Sigmoid colon (tissue), 6 donors: ENCODE measurements at regions not wholly inside any gene's neighbourhood (a gene's known extent, or its start where the extent isn't known, plus 50 kb on each side); places are given as distances from the start of the nearest gene placed in this dataset.

Experiments used
- DNase-seq: peaks from one replicate; pipeline ENCODE4 v3.0.0-alpha.2; 2019
- H3K27ac ChIP-seq, 4 donors: fragments of 200-600 bp; sonication (generic); one replicate each; pipeline ENCODE4 v1.5.1; 2016 to 2019; ENCODE audit warnings: mild to moderate bottlenecking in 1 of 4
- H3K27me3 ChIP-seq, 3 donors: fragments of 200-600 bp; sonication (generic); one replicate each; pipeline ENCODE4 v1.5.1; 2019; ENCODE audit warnings: mild to moderate bottlenecking in 1 of 3
- H3K36me3 ChIP-seq, 4 donors: fragments of 200-600 bp; sonication (generic); one replicate each; pipeline ENCODE4 v1.5.1; 2016 to 2019
- H3K4me1 ChIP-seq, 4 donors: fragments of 200-600 bp; sonication (generic); one replicate each; pipeline ENCODE4 v1.5.1; 2017 to 2019
- H3K4me3 ChIP-seq, 4 donors: fragments of 200-600 bp; sonication (generic); one replicate each; pipeline ENCODE4 v1.5.1; 2017 to 2019; ENCODE audit warnings: mild to moderate bottlenecking in 2 of 4, moderate library complexity in 1 of 4
- H3K9me3 ChIP-seq, 4 donors: fragments of 200-600 bp in 3 of 4; sonication (generic) in 3 of 4; one replicate each; pipeline versions ENCODE4 v1.5.1 to v1.6.1; 2013 to 2019
- CTCF ChIP-seq, 4 experiments: fragments of 450-650 bp in 3 of 4; fragments of 200-600 bp in 1 of 4; IDR thresholded peaks; one replicate each; pipeline ENCODE4 v1.5.1; 2016 to 2019; ENCODE audit warnings: antibody characterized with exemption in 4 of 4, mild to moderate bottlenecking in 3 of 4, moderate library complexity in 2 of 4
- EP300 ChIP-seq, 4 donors: sonication (generic); formaldehyde crosslinking; IDR thresholded peaks; one replicate each; pipeline ENCODE4 v1.6.1; 2017; ENCODE audit warnings: antibody characterized with exemption in 4 of 4
- POLR2A ChIP-seq, 2 donors: fragments of 450-650 bp; IDR thresholded peaks; one replicate each; pipeline ENCODE4 v1.6.1; 2016; ENCODE audit warnings: antibody characterized with exemption in 2 of 2, mild to moderate bottlenecking in 2 of 2, moderate library complexity in 2 of 2
- POLR2AphosphoS5 ChIP-seq, 4 donors: sonication (generic); formaldehyde crosslinking; IDR thresholded peaks; one replicate each; pipeline ENCODE4 v1.6.1; 2017; ENCODE audit warnings: antibody characterized with exemption in 4 of 4
- WGBS, 2 donors: extraction: QIAGEN DNeasy Blood & Tissue Kit; methylation state at CpG; one replicate each; pipeline ENCODE4 v1.1.7; 2013; 5-methylcytosine and 5-hydroxymethylcytosine counted together
- intact Hi-C: fragments of 100-400 bp; cut with DNase I; formaldehyde crosslinking; loops from one replicate; pipeline ENCODE4 v1.15.1; 2023
- donor health status: healthy with polysubstance abuse.
- donor health status: healthy.

- Histone ChIP-seq H3K4me3 (no peak overlapping the region), H3K27ac (no peak overlapping the region), H3K4me1 (peaks cover 0 to 23% (median 20%) of the 10 kb centered on the region in 4 donors), H3K27me3 (no peaks in the 10 kb centered on the region), H3K36me3 (no peaks in the 10 kb centered on the region), H3K9me3 (no peaks in the 10 kb centered on the region)
- 93% methylated on average over 11 of the region's 11 CpGs for WGBS, 2 donors
- TF ChIP-seq POLR2A (IDR thresholded peaks at IDR 0.05) (no peak), CTCF (IDR thresholded peaks at IDR 0.05) (no peak), POLR2AphosphoS5 (IDR thresholded peaks at IDR 0.05) (no peak), EP300 (IDR thresholded peaks at IDR 0.05) (no peak)
- intact Hi-C loops: no loop called here
- DNase-seq: no peak
Measured at GRCh38 chr9:16982780-16983310, 112.4 kb upstream of the BNC2 start.

DNA sequence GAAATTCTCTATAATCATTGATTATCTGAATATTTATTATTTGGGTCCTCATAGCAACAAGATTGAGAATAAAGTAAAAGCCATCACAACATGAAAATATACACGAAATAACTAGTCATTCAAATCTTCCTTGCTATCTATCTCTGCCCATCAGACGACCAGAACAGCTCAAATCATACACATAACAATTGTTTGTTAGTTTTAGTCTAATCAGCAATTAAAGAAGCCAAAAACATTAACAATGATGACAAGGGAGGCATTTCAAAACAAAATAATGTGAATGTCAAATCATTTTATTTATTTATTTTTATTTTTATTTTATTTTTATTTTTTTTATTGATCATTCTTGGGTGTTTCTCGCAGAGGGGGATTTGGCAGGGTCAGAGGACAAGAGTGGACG lies 106.0 kb upstream of the BNC2 start:
- H3K27me3 ChIP-seq: no peaks in the 10 kb centered on the region
- no peak overlapping the region for H3K4me3 ChIP-seq
- 81 to 85% methylated on average over 4 of the region's 4 CpGs for WGBS, 2 donors
- no peaks in the 10 kb centered on the region for H3K36me3 ChIP-seq
- H3K27ac ChIP-seq: no peak overlapping the region
- H3K9me3 ChIP-seq: no peaks in the 10 kb centered on the region
- H3K4me1 ChIP-seq: no peaks in the 10 kb centered on the region
- TF ChIP-seq POLR2AphosphoS5 (IDR thresholded peaks at IDR 0.05): no peak
- TF ChIP-seq CTCF (IDR thresholded peaks at IDR 0.05): no peak
- no peak for TF ChIP-seq POLR2A (IDR thresholded peaks at IDR 0.05)
- DNase-seq: no peak
- intact Hi-C loops: no loop called here

DNA sequence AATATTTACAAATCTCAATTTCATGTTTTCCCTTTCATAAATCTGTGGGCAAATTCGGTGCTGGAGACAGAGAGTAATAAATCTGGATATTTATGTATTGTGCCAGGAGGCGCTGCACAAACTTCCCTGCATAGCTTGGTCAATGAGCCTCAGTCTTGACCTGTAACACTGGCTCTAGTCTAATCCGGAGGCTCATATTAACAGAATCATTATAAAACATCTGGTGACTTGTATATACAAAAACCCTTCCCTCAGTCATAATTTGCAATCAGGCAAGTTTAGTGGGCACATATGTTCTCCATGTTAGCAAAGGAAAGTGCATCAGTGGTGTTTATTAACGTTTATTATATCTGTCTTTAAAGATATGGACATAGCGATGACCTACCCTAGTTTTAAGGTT lies 104.0 kb upstream of the BNC2 start:
- no peaks in the 10 kb centered on the region for H3K27me3 ChIP-seq
- no peak for TF ChIP-seq EP300 (IDR thresholded peaks at IDR 0.05)
- TF ChIP-seq CTCF (IDR thresholded peaks at IDR 0.05): no peak
- no peak for TF ChIP-seq POLR2AphosphoS5 (IDR thresholded peaks at IDR 0.05)
- no peak for TF ChIP-seq POLR2A (IDR thresholded peaks at IDR 0.05)
- H3K9me3 ChIP-seq: no peaks in the 10 kb centered on the region
- no peak for DNase-seq
- intact Hi-C loops: no loop called here
- H3K36me3 ChIP-seq: no peaks in the 10 kb centered on the region
- WGBS, 2 donors: 50 to 61% methylated on average over 5 of the region's 5 CpGs
- no peak overlapping the region for H3K4me3 ChIP-seq
- H3K4me1 ChIP-seq: no peaks in the 10 kb centered on the region
- H3K27ac ChIP-seq: no peak overlapping the region

GRCh38 chr9:16970321-16970720 lies 99.9 kb upstream of the BNC2 start:
- Histone ChIP-seq H3K36me3 (no peaks in the 10 kb centered on the region), H3K4me3 (no peak overlapping the region), H3K27ac (no peak overlapping the region), H3K4me1 (no peaks in the 10 kb centered on the region), H3K9me3 (no peaks in the 10 kb centered on the region), H3K27me3 (no peaks in the 10 kb centered on the region)
- 92 to 93% methylated on average over 3 of the region's 3 CpGs for WGBS, 2 donors
- DNase-seq: no peak
- intact Hi-C loops: no loop called here
- TF ChIP-seq CTCF (IDR thresholded peaks at IDR 0.05) (no peak), POLR2A (IDR thresholded peaks at IDR 0.05) (no peak), EP300 (IDR thresholded peaks at IDR 0.05) (no peak), POLR2AphosphoS5 (IDR thresholded peaks at IDR 0.05) (no peak)

- Histone ChIP-seq H3K4me1 (no peaks in the 10 kb centered on the region), H3K27ac (no peak overlapping the region), H3K27me3 (no peaks in the 10 kb centered on the region), H3K36me3 (no peaks in the 10 kb centered on the region), H3K9me3 (peaks cover 0 to 2% (median under 1%) of the 10 kb centered on the region in 4 donors), H3K4me3 (no peak overlapping the region)
- TF ChIP-seq POLR2A (IDR thresholded peaks at IDR 0.05): no peak
- TF ChIP-seq POLR2AphosphoS5 (IDR thresholded peaks at IDR 0.05): no peak
- no peak for TF ChIP-seq CTCF (IDR thresholded peaks at IDR 0.05)
- no peak for TF ChIP-seq EP300 (IDR thresholded peaks at IDR 0.05)
- DNase-seq: no peak
- 94 to 96% methylated on average over 10 of the region's 10 CpGs for WGBS, 2 donors
- intact Hi-C loops: no loop called here
Measured at GRCh38 chr9:16964228-16964627, 93.8 kb upstream of the BNC2 start.
